Stimulated activated CD4-positive, alpha-beta T cell treated with anti-CD3 and anti-CD28 coated beads, Interleukin-12 subunit alpha, Interleukin-12 subunit beta, amount 100 ng/mL, for 4 hours (primary cell): ENCODE measurements at regions not wholly inside any gene's neighbourhood (a gene's known extent, or its start where the extent isn't known, plus 50 kb on each side); places are given as distances from the start of the nearest gene placed in this dataset.

ENCODE experiments used
- DNase-seq: peaks from one replicate; pipeline ENCODE4 v3.0.0-alpha.2; 2020

DNA sequence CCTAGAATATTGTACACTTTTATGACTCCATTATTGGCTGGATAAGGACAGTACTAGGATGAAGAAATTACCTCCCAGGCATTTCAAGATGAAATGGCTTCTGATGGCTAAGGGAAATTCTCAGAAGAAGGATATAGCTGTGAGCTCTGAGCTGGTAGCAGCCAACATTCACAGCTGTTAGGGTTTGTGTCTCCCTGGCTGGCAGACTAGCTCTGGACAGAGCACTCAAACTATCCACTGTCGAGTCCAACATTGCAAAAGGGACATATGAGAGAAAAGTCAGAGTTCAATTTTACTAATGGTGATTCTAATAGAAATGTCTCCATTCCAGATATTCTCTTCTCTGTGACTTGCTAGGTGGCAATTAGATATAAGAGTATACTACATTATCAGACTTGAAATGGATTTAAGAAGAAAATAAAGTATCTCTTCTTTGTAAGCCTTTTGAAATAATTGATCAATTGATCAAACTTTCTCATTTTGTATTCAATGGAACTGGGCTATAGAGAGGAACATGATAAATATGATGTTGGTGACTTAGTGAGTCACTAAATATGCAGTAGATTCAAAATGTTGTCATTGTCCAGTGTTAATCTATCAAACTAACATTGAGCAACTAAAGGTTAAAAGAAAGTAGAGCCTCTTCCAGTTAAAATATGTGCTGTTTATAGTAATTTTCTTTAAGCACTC is 1920.3 kb downstream of the SUCLG1 start:
- no peak for DNase-seq

- no peak for DNase-seq
Observed at GRCh38 chr2:82528288-82528687, 1930.8 kb downstream of the SUCLG1 start.

GRCh38 chr2:82527124-82527523 is 1932.0 kb downstream of the SUCLG1 start:
- DNase-seq: no peak

DNA sequence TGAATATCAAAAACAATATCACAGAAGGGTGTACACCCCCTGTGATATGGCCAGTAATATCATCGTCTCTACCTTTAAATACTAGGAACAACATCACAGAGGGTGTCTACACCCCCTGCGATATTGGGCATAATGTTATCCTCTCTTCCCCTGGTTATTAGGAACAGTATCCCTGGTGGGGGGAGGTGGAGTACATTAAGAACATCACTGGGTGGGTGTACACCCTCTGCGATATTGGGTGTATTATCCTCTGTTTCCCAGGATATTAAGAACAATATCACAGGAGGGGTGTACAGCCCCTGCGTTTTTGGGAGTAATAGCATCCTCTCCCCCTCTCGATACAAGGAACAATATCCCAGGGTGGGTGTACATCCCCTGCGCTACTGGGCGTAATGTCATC is 1932.8 kb downstream of the SUCLG1 start:
- DNase-seq: no peak

DNA sequence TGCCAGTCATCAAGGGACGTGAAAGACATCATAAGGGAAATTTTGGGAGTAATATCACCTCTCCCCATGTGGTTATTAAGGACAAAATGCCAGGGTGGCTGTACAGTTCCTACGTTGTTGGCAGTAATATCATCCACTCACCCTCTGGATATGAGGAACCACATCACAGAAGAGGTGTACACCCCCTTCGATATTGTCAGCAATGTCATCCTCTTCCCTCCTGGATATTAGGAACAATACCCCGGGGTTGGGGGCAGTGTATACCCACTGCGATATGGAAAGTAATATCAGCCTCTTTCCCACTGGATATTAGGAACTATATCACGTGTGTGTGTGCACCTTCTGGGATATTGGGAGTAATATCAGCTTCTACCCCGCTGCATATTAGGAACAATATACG is 1933.3 kb downstream of the SUCLG1 start:
- no peak for DNase-seq

- DNase-seq: no peak
Observed at GRCh38 chr2:82524826-82525225, 1934.3 kb downstream of the SUCLG1 start.

- DNase-seq: no peak
Observed at GRCh38 chr2:82511894-82512293, 1947.2 kb downstream of the SUCLG1 start.

DNA sequence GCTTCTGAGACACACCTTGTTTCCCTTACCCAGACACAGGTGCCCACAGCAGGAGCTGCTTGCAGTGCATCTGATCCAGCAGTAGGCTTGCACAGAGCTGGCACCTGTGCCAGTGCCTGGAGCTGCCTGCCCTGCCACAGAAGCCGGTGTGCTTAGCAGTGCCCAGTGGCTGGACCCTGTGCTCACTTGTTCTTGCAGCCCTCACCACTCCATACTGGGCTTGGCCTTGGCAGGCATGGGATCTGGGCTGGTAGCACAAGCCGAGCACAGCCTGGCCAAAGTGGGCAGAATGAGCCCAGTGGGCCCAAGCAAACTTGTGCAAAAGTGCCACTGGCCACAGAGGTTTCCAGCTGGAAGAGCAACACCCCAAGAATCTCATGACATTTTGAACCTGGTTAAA is 1950.4 kb downstream of the SUCLG1 start:
- no peak for DNase-seq

GRCh38 chr2:82507657-82508056 is 1951.4 kb downstream of the SUCLG1 start:
- no peak for DNase-seq

GRCh38 chr2:82501217-82501616 is 1957.9 kb downstream of the SUCLG1 start:
- DNase-seq: no peak

DNA sequence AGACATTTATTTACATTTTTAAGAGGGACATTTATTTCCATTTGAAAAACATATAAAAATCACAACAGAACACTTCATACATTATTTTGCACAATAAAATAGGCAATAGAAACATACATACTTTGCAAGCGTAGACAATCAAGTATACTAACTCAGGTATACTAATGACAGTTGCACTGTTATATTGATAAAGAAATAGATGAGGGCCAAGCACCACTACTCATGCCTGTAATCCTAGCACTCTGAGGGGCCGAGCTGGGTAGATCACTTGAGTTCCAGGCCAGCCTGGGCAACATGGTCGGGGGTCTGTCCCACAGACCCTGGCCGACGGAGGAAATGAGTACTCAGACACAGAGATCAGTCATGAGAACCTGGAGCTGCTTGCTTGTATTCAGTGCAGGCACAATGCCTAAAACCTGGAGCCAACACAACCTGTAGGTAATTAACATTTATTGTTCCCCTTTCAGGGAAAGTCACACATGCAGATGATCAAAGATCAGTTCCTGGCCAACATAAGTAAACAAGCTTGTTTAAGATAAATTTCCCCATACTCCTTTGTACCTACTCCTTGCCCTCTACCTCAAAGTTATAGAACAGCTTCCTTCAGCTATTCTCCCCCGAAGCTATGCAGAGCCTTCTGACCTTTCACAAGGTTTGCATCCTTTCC is 1960.2 kb downstream of the SUCLG1 start:
- no peak for DNase-seq

GRCh38 chr2:82494739-82495138 is 1964.3 kb downstream of the SUCLG1 start:
- DNase-seq: no peak

DNA sequence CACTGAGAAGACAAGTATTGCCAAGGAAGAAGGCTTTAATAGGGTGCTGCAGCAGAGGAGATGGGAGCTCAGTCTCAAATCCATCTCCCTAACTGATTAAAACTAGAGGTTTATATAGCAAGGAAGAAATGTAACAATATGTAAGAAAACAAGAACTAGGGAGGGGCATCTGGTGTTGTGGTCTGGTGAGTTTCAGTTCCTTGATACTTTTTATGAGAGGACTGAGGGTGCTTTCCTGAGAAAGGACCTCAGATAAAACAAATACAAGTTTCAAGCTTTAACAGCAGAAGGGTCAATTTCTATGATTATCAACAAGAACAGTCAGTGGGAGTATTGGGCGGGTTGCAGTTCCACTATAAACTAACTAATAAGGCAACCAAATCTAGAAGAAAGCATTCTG is 1967.5 kb downstream of the SUCLG1 start:
- no peak for DNase-seq

- DNase-seq: no peak
Observed at GRCh38 chr2:82487354-82487753, 1971.7 kb downstream of the SUCLG1 start.

DNA sequence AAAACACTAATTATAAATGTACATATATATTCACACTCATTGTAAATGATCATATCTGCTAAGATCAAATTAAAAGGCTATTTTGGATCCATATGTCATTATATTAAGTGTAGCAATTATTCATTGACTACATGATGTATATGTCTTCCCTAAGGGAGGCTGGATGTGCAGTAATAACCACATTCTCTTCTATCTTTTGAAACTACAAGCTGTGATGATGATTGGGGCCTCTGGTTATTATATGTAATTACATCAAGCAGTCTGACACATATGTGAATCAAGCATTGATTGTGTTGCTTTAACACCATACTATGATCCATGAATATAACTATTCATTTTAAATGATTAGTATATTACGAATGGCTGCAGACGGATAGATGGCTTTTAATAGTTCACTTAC is 1973.4 kb downstream of the SUCLG1 start:
- DNase-seq: no peak

- DNase-seq: no peak
Observed at GRCh38 chr2:82481207-82481606, 1977.9 kb downstream of the SUCLG1 start.

- DNase-seq: no peak
Observed at GRCh38 chr2:82478641-82479040, 1980.4 kb downstream of the SUCLG1 start.

- DNase-seq: no peak
Observed at GRCh38 chr2:82476094-82476493, 1983.0 kb downstream of the SUCLG1 start.

- DNase-seq: no peak
Observed at GRCh38 chr2:82428251-82428650, 2030.8 kb downstream of the SUCLG1 start.

DNA sequence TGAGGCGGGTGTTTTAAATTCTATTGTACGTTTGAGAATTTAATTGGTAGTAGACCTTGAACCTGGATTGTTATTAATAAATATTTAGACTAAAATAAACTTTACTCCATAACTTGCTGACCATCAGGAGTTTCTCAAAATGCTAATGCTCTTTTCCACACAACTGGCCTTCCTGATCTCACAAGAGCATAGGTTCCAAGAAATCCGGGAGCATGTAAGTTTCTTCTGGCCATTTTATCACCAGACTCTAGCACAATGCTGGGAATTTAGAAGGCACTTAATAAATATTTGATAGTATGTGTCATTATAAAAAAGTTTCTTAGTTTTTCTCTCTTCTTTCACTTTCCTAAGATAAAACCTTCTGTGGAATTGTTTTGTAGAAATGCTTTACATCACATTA is 2047.1 kb downstream of the SUCLG1 start:
- DNase-seq: no peak

DNA sequence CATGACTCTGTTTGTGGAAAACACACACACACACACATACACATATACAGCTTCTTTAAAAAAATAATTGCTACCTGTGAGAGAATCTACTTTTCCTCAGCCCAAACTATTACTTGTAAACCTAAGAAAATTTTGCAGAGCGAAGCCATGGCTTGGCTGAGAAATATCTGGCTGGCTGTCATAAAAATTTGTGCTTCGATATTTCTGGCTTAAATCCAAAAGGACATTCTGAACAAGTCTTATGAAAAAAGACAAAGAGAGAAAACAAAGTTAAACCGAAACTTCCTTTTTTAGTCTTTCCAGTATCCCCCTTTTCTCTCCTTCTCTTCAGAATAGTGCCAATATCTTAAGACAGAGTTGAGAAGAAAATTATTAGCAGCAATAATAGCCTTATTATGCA is 2048.0 kb downstream of the SUCLG1 start:
- no peak for DNase-seq

- no peak for DNase-seq
Observed at GRCh38 chr2:82395531-82395930, 2063.5 kb downstream of the SUCLG1 start.

DNA sequence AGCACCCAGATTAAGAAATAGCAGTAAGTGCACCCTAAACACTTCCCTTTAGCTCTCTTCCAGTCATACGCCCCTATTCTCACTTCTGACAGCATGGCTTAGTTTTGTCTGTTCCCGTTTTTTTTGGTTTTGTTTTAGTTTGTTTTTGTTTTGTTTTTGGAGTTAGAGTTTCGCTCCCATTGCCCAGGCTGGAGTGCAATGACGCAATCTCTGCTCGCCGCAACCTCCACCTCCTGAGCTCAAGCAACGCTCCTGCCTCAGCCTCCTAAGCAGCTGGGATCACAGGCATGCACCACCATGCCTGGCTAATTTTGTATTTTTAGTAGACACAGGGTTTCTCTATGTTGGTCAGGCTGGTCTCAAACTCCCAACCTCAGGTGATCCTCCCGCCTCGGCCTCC is 2067.7 kb downstream of the SUCLG1 start:
- DNase-seq: no peak

- DNase-seq: no peak
Observed at GRCh38 chr2:82355622-82356021, 2051.1 kb upstream of the LRRTM1 start.

DNA sequence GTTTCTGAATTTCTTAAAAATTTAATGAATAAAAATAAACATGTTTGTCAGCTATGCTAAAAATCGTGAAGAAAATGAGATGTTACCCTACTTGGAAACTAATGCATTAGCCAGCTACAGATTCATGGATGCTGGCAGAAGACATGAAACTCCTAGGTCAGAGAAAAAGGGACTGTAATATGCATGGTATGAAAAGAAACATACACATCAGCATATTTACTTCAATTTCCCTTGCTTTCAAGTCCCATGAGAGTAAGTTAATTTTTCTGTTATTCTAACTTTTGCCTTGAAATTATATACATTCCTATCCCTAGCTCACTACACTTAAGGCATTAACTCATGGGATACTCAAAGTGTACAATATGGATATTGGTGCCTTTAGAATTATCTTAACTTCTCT is 2041.4 kb upstream of the LRRTM1 start:
- DNase-seq: no peak
